Activated CD4-positive, alpha-beta T cell treated with anti-CD3 and anti-CD28 coated beads, Interleukin-2, amount 10 ng/mL, durations not matched to agents 24 days and 14 days (primary cell): ENCODE measurements at regions not wholly inside any gene's neighbourhood (a gene's known extent, or its start where the extent isn't known, plus 50 kb on each side); places are given as distances from the start of the nearest gene placed in this dataset.

Experiments
- DNase-seq: peaks from one replicate; pipeline ENCODE4 v3.0.0; 2022
- H3K27ac Mint-ChIP-seq: one replicate; pipeline ENCODE4 v1.8.0; 2022; ENCODE audit warnings: mild to moderate bottlenecking, mixed read lengths
- H3K27me3 Mint-ChIP-seq: one replicate; pipeline ENCODE4 v1.8.0; 2022; ENCODE audit warnings: mixed read lengths
- H3K36me3 Mint-ChIP-seq: one replicate; pipeline ENCODE4 v1.8.0; 2022; ENCODE audit warnings: low read depth, mild to moderate bottlenecking, mixed read lengths
- H3K4me1 Mint-ChIP-seq: one replicate; pipeline ENCODE4 v1.8.0; 2021; ENCODE audit warnings: mixed read lengths
- H3K4me3 Mint-ChIP-seq: one replicate; pipeline ENCODE4 v1.8.0; 2022; ENCODE audit warnings: mild to moderate bottlenecking, moderate library complexity, mixed read lengths
- H3K9me3 Mint-ChIP-seq: one replicate; pipeline ENCODE4 v1.8.0; 2021; ENCODE audit warnings: mixed read lengths
- intact Hi-C: fragments of 100-400 bp; cut with micrococcal nuclease; formaldehyde crosslinking; loops from one replicate; pipeline ENCODE4 v1.15.1; 2023

- no peaks in the 10 kb centered on the region for H3K4me1 Mint-ChIP-seq
- H3K27ac Mint-ChIP-seq = no peak overlapping the region
- intact Hi-C loops = no loop called here
- H3K9me3 Mint-ChIP-seq = no peaks in the 10 kb centered on the region
- peaks cover 9% of the 10 kb centered on the region for H3K27me3 Mint-ChIP-seq
- H3K36me3 Mint-ChIP-seq = no peaks in the 10 kb centered on the region
- no peak for DNase-seq
- H3K4me3 Mint-ChIP-seq = no peak overlapping the region
These were observed 176.2 kb upstream of the NYAP2 start for GRCh38 chr2:225223301-225223700.

- H3K9me3 Mint-ChIP-seq = no peaks in the 10 kb centered on the region
- no peaks in the 10 kb centered on the region for H3K36me3 Mint-ChIP-seq
- peaks cover 5% of the 10 kb centered on the region for H3K27me3 Mint-ChIP-seq
- H3K4me3 Mint-ChIP-seq = no peak overlapping the region
- H3K27ac Mint-ChIP-seq = no peak overlapping the region
- intact Hi-C loops = no loop called here
- no peaks in the 10 kb centered on the region for H3K4me1 Mint-ChIP-seq
- DNase-seq = no peak
These were observed 165.2 kb upstream of the DOCK10 start for GRCh38 chr2:225207471-225207870.

- intact Hi-C loops = no loop called here
- Mint-ChIP-seq H3K27ac (no peak overlapping the region), H3K9me3 (no peaks in the 10 kb centered on the region)
These were observed 164.8 kb upstream of the DOCK10 start for GRCh38 chr2:225207043-225207442.

GRCh38 chr2:225196579-225196978, 154.3 kb upstream of the DOCK10 start:
- Mint-ChIP-seq H3K36me3 (no peaks in the 10 kb centered on the region), H3K27ac (no peak overlapping the region), H3K9me3 (no peaks in the 10 kb centered on the region), H3K4me3 (no peak overlapping the region), H3K4me1 (no peaks in the 10 kb centered on the region), H3K27me3 (peaks cover 6% of the 10 kb centered on the region)
- intact Hi-C loops = no loop called here
- DNase-seq = no peak

More at GRCh38 chr2:225207043-225207442, 164.8 kb upstream of the DOCK10 start:
- H3K27me3 Mint-ChIP-seq = peaks cover 3% of the 10 kb centered on the region
- H3K4me3 Mint-ChIP-seq = no peak overlapping the region
- H3K4me1 Mint-ChIP-seq = no peaks in the 10 kb centered on the region
- DNase-seq = no peak
- no peaks in the 10 kb centered on the region for H3K36me3 Mint-ChIP-seq

GRCh38 chr2:225192869-225193268, 150.6 kb upstream of the DOCK10 start:
- Mint-ChIP-seq H3K4me1 (no peaks in the 10 kb centered on the region), H3K27ac (no peak overlapping the region)
- intact Hi-C loops = no loop called here

GRCh38 chr2:225190987-225191386, 148.7 kb upstream of the DOCK10 start:
- Mint-ChIP-seq H3K36me3 (no peaks in the 10 kb centered on the region), H3K4me3 (no peak overlapping the region), H3K27me3 (peaks cover 20% of the 10 kb centered on the region), H3K4me1 (no peaks in the 10 kb centered on the region), H3K9me3 (no peaks in the 10 kb centered on the region), H3K27ac (no peak overlapping the region)
- no peak for DNase-seq
- intact Hi-C loops = no loop called here

More at GRCh38 chr2:225192869-225193268, 150.6 kb upstream of the DOCK10 start:
- peaks cover 16% of the 10 kb centered on the region for H3K27me3 Mint-ChIP-seq
- no peaks in the 10 kb centered on the region for H3K36me3 Mint-ChIP-seq
- no peaks in the 10 kb centered on the region for H3K9me3 Mint-ChIP-seq
- no peak for DNase-seq
- no peak overlapping the region for H3K4me3 Mint-ChIP-seq

- no peak overlapping the region for H3K27ac Mint-ChIP-seq
- no peak for DNase-seq
- H3K36me3 Mint-ChIP-seq = no peaks in the 10 kb centered on the region
- no peaks in the 10 kb centered on the region for H3K4me1 Mint-ChIP-seq
- intact Hi-C loops = no loop called here
- peaks cover 21% of the 10 kb centered on the region for H3K27me3 Mint-ChIP-seq
- H3K9me3 Mint-ChIP-seq = no peaks in the 10 kb centered on the region
- no peak overlapping the region for H3K4me3 Mint-ChIP-seq
These were observed 142.7 kb upstream of the DOCK10 start for GRCh38 chr2:225184948-225185347.

GRCh38 chr2:225182126-225182525, 139.9 kb upstream of the DOCK10 start:
- no peak for DNase-seq
- no peaks in the 10 kb centered on the region for H3K36me3 Mint-ChIP-seq
- intact Hi-C loops = no loop called here

GRCh38 chr2:225177098-225177497, 134.8 kb upstream of the DOCK10 start:
- Mint-ChIP-seq H3K4me3 (no peak overlapping the region), H3K36me3 (no peaks in the 10 kb centered on the region), H3K27ac (no peak overlapping the region), H3K9me3 (peaks cover 3% of the 10 kb centered on the region), H3K27me3 (peaks cover 6% of the 10 kb centered on the region), H3K4me1 (no peaks in the 10 kb centered on the region)
- no peak for DNase-seq
- intact Hi-C loops = no loop called here

More at GRCh38 chr2:225182126-225182525, 139.9 kb upstream of the DOCK10 start:
- Mint-ChIP-seq H3K4me1 (no peaks in the 10 kb centered on the region), H3K27ac (no peak overlapping the region), H3K9me3 (no peaks in the 10 kb centered on the region), H3K27me3 (peaks cover 12% of the 10 kb centered on the region), H3K4me3 (no peak overlapping the region)

GRCh38 chr2:225173909-225174308, 131.6 kb upstream of the DOCK10 start:
- Mint-ChIP-seq H3K9me3 (peaks cover 3% of the 10 kb centered on the region), H3K4me3 (no peak overlapping the region), H3K4me1 (no peaks in the 10 kb centered on the region), H3K27ac (no peak overlapping the region), H3K36me3 (no peaks in the 10 kb centered on the region), H3K27me3 (peaks cover 12% of the 10 kb centered on the region)
- intact Hi-C loops = no loop called here
- no peak for DNase-seq

- Mint-ChIP-seq H3K36me3 (no peaks in the 10 kb centered on the region), H3K27me3 (peaks cover 16% of the 10 kb centered on the region), H3K27ac (no peak overlapping the region), H3K9me3 (peaks cover 9% of the 10 kb centered on the region), H3K4me3 (no peak overlapping the region), H3K4me1 (no peaks in the 10 kb centered on the region)
- intact Hi-C loops = no loop called here
- no peak for DNase-seq
These were observed 129.1 kb upstream of the DOCK10 start for GRCh38 chr2:225171350-225171749.

- DNase-seq = no peak
- intact Hi-C loops = no loop called here
- H3K27me3 Mint-ChIP-seq = peaks cover 21% of the 10 kb centered on the region
- H3K36me3 Mint-ChIP-seq = no peaks in the 10 kb centered on the region
- no peaks in the 10 kb centered on the region for H3K4me1 Mint-ChIP-seq
- peaks cover 6% of the 10 kb centered on the region for H3K9me3 Mint-ChIP-seq
- H3K27ac Mint-ChIP-seq = no peak overlapping the region
- no peak overlapping the region for H3K4me3 Mint-ChIP-seq
These were observed 127.9 kb upstream of the DOCK10 start for GRCh38 chr2:225170162-225170561.

GRCh38 chr2:225169396-225169795, 127.1 kb upstream of the DOCK10 start:
- no peaks in the 10 kb centered on the region for H3K36me3 Mint-ChIP-seq
- intact Hi-C loops = no loop called here
- no peak overlapping the region for H3K4me3 Mint-ChIP-seq
- H3K27ac Mint-ChIP-seq = no peak overlapping the region
- peaks cover 24% of the 10 kb centered on the region for H3K27me3 Mint-ChIP-seq
- no peaks in the 10 kb centered on the region for H3K4me1 Mint-ChIP-seq
- H3K9me3 Mint-ChIP-seq = peaks cover 6% of the 10 kb centered on the region
- DNase-seq = no peak

GRCh38 chr2:225165052-225165451, 122.8 kb upstream of the DOCK10 start:
- intact Hi-C loops = no loop called here
- Mint-ChIP-seq H3K4me3 (no peak overlapping the region), H3K27ac (no peak overlapping the region), H3K27me3 (peaks cover 34% of the 10 kb centered on the region), H3K36me3 (no peaks in the 10 kb centered on the region), H3K9me3 (peaks cover 6% of the 10 kb centered on the region), H3K4me1 (no peaks in the 10 kb centered on the region)
- DNase-seq = no peak

- no peak for DNase-seq
- H3K27ac Mint-ChIP-seq = no peak overlapping the region
- peaks cover 32% of the 10 kb centered on the region for H3K27me3 Mint-ChIP-seq
- intact Hi-C loops = no loop called here
- H3K9me3 Mint-ChIP-seq = peaks cover 6% of the 10 kb centered on the region
- H3K4me3 Mint-ChIP-seq = no peak overlapping the region
- no peaks in the 10 kb centered on the region for H3K36me3 Mint-ChIP-seq
- no peaks in the 10 kb centered on the region for H3K4me1 Mint-ChIP-seq
These were observed 122.3 kb upstream of the DOCK10 start for GRCh38 chr2:225164401-225165050.
